B cell (primary cell): ENCODE measurements at regions not wholly inside any gene's neighbourhood (a gene's known extent, or its start where the extent isn't known, plus 50 kb on each side); places are given as distances from the start of the nearest gene placed in this dataset.

ENCODE experiments used
- ATAC-seq: fragments of 200-7000 bp; cut with Tn5 transposase; one replicate; pipeline ENCODE4 v1.10.0; 2021; ENCODE audit warnings: low read depth, mild to moderate bottlenecking, moderate number of reproducible peaks, moderate library complexity
- CTCF ChIA-PET: fragments of 350-600 bp; sonication (Branson Sonifier 250); formaldehyde crosslinking; loops from one replicate; lab custom pipeline; 2021; ENCODE audit warnings: antibody characterized with exemption, inconsistent platforms; lab: Charles Lee
- POLR2A ChIA-PET: fragments of 350-600 bp; sonication (Branson Sonifier 250); formaldehyde crosslinking; loops from one replicate; lab custom pipeline; 2021; ENCODE audit warnings: antibody characterized with exemption; lab: Charles Lee
- DNase-seq: peaks from one replicate; pipeline ENCODE4 v3.0.0; 2013
- H2AFZ ChIP-seq: 2 replicates; pipeline ENCODE4 v1.6.1; 2012; ENCODE audit warnings: mild to moderate bottlenecking, low read depth, low read length; ENCODE audit not compliant: insufficient read depth, poor library complexity, severe bottlenecking
- H3K27ac ChIP-seq, 2 donors: 1 replicate in 1 of 2; 2 replicates in 1 of 2; pipeline ENCODE4 v1.5.1; 2012 to 2013; ENCODE audit warnings: low read length in 2 of 2, mild to moderate bottlenecking in 2 of 2, moderate library complexity in 1 of 2
- H3K27me3 ChIP-seq, 4 experiments: fragments of 200-600 bp in 1 of 4; sonication (generic) in 1 of 4; replicated peaks in 1 of 4; 1 replicate in 2 of 4; 2 replicates in 2 of 4; pipeline versions ENCODE4 v1.6.1 to v1.7.0; 2013 to 2016; ENCODE audit warnings: low read length in 3 of 4, mild to moderate bottlenecking in 2 of 4, mixed read lengths in 1 of 4, moderate library complexity in 1 of 4; ENCODE audit not compliant: insufficient read depth in 4 of 4, control insufficient read depth in 3 of 4; ENCODE audit errors: control extremely low read depth in 1 of 4
- H3K36me3 ChIP-seq, 2 experiments: replicated peaks in 1 of 2; 1 replicate in 1 of 2; 2 replicates in 1 of 2; pipeline versions ENCODE4 v1.6.1 to v1.7.1; 2013; ENCODE audit warnings: low read length in 1 of 2; ENCODE audit not compliant: insufficient read depth in 2 of 2, control insufficient read depth in 1 of 2; ENCODE audit errors: control extremely low read depth in 1 of 2, extremely low read depth in 1 of 2
- H3K4me1 ChIP-seq, 2 donors: fragments of 200-600 bp in 1 of 2; sonication (generic) in 1 of 2; 1 replicate in 1 of 2; 2 replicates in 1 of 2; pipeline versions ENCODE4 v1.5.1 to v1.6.1; 2013 to 2017; ENCODE audit warnings: low read length in 2 of 2; ENCODE audit not compliant: control insufficient read depth in 2 of 2, insufficient read depth in 2 of 2
- H3K4me2 ChIP-seq: replicated peaks from 2 replicates; pipeline ENCODE3; 2012; ENCODE audit warnings: mild to moderate bottlenecking, low read depth, low read length; ENCODE audit not compliant: poor library complexity, severe bottlenecking
- H3K4me3 ChIP-seq, 5 experiments: fragments of 200-600 bp in 1 of 5; sonication (generic) in 1 of 5; 1 replicate in 3 of 5; 2 replicates in 2 of 5; pipeline versions ENCODE4 v1.5.1 to v1.7.0; 2011 to 2016; ENCODE audit warnings: low read length in 4 of 5, mild to moderate bottlenecking in 4 of 5, low read depth in 2 of 5, control low read depth in 1 of 5, moderate library complexity in 1 of 5; ENCODE audit not compliant: insufficient read depth in 1 of 5; ENCODE audit errors: control extremely low read depth in 1 of 5, extremely low read depth in 1 of 5
- H3K79me2 ChIP-seq: fragments of 200-600 bp; sonication (generic); one replicate; pipeline ENCODE4 v1.6.0; 2016; ENCODE audit warnings: low read length; ENCODE audit not compliant: control insufficient read depth, insufficient read depth
- H3K9ac ChIP-seq: fragments of 200-600 bp; sonication (generic); 2 replicates; pipeline ENCODE4 v1.6.1; 2017; ENCODE audit warnings: mild to moderate bottlenecking, low read length, moderate library complexity
- H3K9me3 ChIP-seq, 3 donors: one replicate each; pipeline versions ENCODE4 v1.6.1 to v1.7.1; 2013; ENCODE audit warnings: low read length in 2 of 3; ENCODE audit not compliant: control insufficient read depth in 2 of 3, insufficient read depth in 1 of 3; ENCODE audit errors: control extremely low read depth in 1 of 3
- H4K20me1 ChIP-seq: 2 replicates; pipeline ENCODE4 v1.6.0; 2012; ENCODE audit warnings: mild to moderate bottlenecking, low read length; ENCODE audit not compliant: insufficient read depth, control insufficient read depth, poor library complexity, severe bottlenecking
- H3K27ac Mint-ChIP-seq: one replicate; pipeline ENCODE4 v1.8.0; 2021; ENCODE audit warnings: mixed read lengths
- H3K27me3 Mint-ChIP-seq: one replicate; pipeline ENCODE4 v1.8.0; 2021; ENCODE audit warnings: mixed read lengths
- H3K4me1 Mint-ChIP-seq: one replicate; pipeline ENCODE4 v1.8.0; 2021; ENCODE audit warnings: mixed read lengths
- H3K4me3 Mint-ChIP-seq: one replicate; pipeline ENCODE4 v1.8.0; 2021; ENCODE audit warnings: mixed read lengths
- H3K9me3 Mint-ChIP-seq: one replicate; pipeline ENCODE4 v1.8.0; 2022; ENCODE audit warnings: mixed read lengths; ENCODE audit not compliant: insufficient read depth
- CTCF ChIP-seq: fragments of 200-600 bp; IDR thresholded peaks from one replicate; pipeline ENCODE4 v1.8.0; 2022; ENCODE audit warnings: antibody characterized with exemption, mild to moderate bottlenecking
- EZH2 ChIP-seq: IDR thresholded peaks from 2 replicates; pipeline ENCODE4 v1.6.1; 2012; ENCODE audit warnings: borderline replicate concordance, low read depth, mild to moderate bottlenecking, moderate library complexity, low read length; ENCODE audit not compliant: insufficient read depth, poor library complexity, severe bottlenecking
- WGBS: methylation state at CpG from one replicate; pipeline ENCODE4 v1.1.5; 2013; ENCODE audit warnings: missing lambda C conversion rate; ENCODE audit not compliant: insufficient coverage; 5-methylcytosine and 5-hydroxymethylcytosine counted together
- intact Hi-C: fragments of 100-400 bp; cut with micrococcal nuclease; formaldehyde crosslinking; loops from one replicate; pipeline ENCODE4 v1.10.0; 2022

GRCh38 chr13:105996391-105997025 lies 539.0 kb downstream of the EFNB2 start:
- Histone ChIP-seq H3K27ac (no peak overlapping the region), H3K9me3 (peaks cover 0 to 7% (median 0%) of the 10 kb centered on the region in 3 donors), H3K36me3 (no peaks in the 10 kb centered on the region), H3K4me3 (no peak overlapping the region), H3K4me1 (no peaks in the 10 kb centered on the region), H3K4me2 (no peak overlapping the region), H2AFZ (no peak overlapping the region), H3K9ac (no peak overlapping the region), H3K27me3 (no peaks in the 10 kb centered on the region), H3K79me2 (no peaks in the 10 kb centered on the region), H4K20me1 (no peaks in the 10 kb centered on the region)
- intact Hi-C loops = no loop called here
- ATAC-seq (no peak), DNase-seq (no peak)
- no peaks in the 10 kb centered on the region for H3K4me1 Mint-ChIP-seq
- 97% methylated on average over 12 of the region's 13 CpGs for WGBS
- H3K4me3 Mint-ChIP-seq = no peak overlapping the region
- POLR2A ChIA-PET = no interaction called here
- no peak overlapping the region for H3K27ac Mint-ChIP-seq
- TF ChIP-seq CTCF (no peak), EZH2 (no peak)
- peaks cover 8% of the 10 kb centered on the region for H3K9me3 Mint-ChIP-seq
- no peaks in the 10 kb centered on the region for H3K27me3 Mint-ChIP-seq
- CTCF ChIA-PET = no interaction called here

GRCh38 chr13:105994340-105994739 lies 541.1 kb downstream of the EFNB2 start:
- Histone ChIP-seq H3K4me2 (no peak overlapping the region), H3K79me2 (no peaks in the 10 kb centered on the region), H3K27me3 (no peaks in the 10 kb centered on the region), H3K9ac (no peak overlapping the region), H3K27ac (no peak overlapping the region), H2AFZ (no peak overlapping the region), H3K4me3 (no peak overlapping the region), H3K4me1 (no peaks in the 10 kb centered on the region), H4K20me1 (no peaks in the 10 kb centered on the region), H3K9me3 (peaks cover 0 to 7% (median 0%) of the 10 kb centered on the region in 3 donors), H3K36me3 (no peaks in the 10 kb centered on the region)
- ATAC-seq (no peak), DNase-seq (no peak)
- CTCF ChIA-PET = no interaction called here
- Mint-ChIP-seq H3K27me3 (no peaks in the 10 kb centered on the region), H3K4me3 (no peak overlapping the region), H3K9me3 (peaks cover 5% of the 10 kb centered on the region), H3K27ac (no peak overlapping the region), H3K4me1 (no peaks in the 10 kb centered on the region)
- intact Hi-C loops = no loop called here
- TF ChIP-seq EZH2 (no peak), CTCF (no peak)
- POLR2A ChIA-PET = no interaction called here
- WGBS = 84% methylated on average over 5 of the region's 5 CpGs
